ENCODE measurements at regions not wholly inside any gene's neighbourhood (a gene's known extent, or its start where the extent isn't known, plus 50 kb on each side); places are given as distances from the start of the nearest gene placed in this dataset.

- no peak for DNase-seq
- Histone ChIP-seq H3K36me3 (no peaks in the 10 kb centered on the region), H3K9me3 (no peaks in the 10 kb centered on the region), H3K4me3 (no peak overlapping the region), H3K4me1 (no peaks in the 10 kb centered on the region), H3K27ac (no peak overlapping the region), H3K27me3 (no peaks in the 10 kb centered on the region)
- TF ChIP-seq CTCF (IDR thresholded peaks at IDR 0.05) (no peak), POLR2A (IDR thresholded peaks at IDR 0.05) (no peak)
These were observed 168.4 kb upstream of the WSCD1 start for GRCh38 chr17:5901731-5902130.

- no peak for TF ChIP-seq POLR2A (IDR thresholded peaks at IDR 0.05)
- TF ChIP-seq CTCF (IDR thresholded peaks at IDR 0.05): no peak
- H3K27ac ChIP-seq: no peak overlapping the region
- H3K4me3 ChIP-seq: no peak overlapping the region
- H3K27me3 ChIP-seq: no peaks in the 10 kb centered on the region
- H3K9me3 ChIP-seq: no peaks in the 10 kb centered on the region
- H3K4me1 ChIP-seq: no peaks in the 10 kb centered on the region
- H3K36me3 ChIP-seq: no peaks in the 10 kb centered on the region
- DNase-seq: no peak
These were observed 167.7 kb upstream of the WSCD1 start for GRCh38 chr17:5902181-5903140.

- Histone ChIP-seq H3K27ac (no peak overlapping the region), H3K4me1 (no peaks in the 10 kb centered on the region)
These were observed 158.3 kb upstream of the WSCD1 start for GRCh38 chr17:5911919-5912318.

GRCh38 chr17:5913032-5913531, 157.1 kb upstream of the WSCD1 start:
- Histone ChIP-seq H3K4me1 (no peaks in the 10 kb centered on the region), H3K9me3 (no peaks in the 10 kb centered on the region), H3K27ac (no peak overlapping the region), H3K36me3 (no peaks in the 10 kb centered on the region), H3K27me3 (no peaks in the 10 kb centered on the region), H3K4me3 (no peak overlapping the region)
- DNase-seq: no peak
- TF ChIP-seq POLR2A (IDR thresholded peaks at IDR 0.05) (no peak), CTCF (IDR thresholded peaks at IDR 0.05) (no peak)

More at GRCh38 chr17:5911919-5912318, 158.3 kb upstream of the WSCD1 start:
- H3K4me3 ChIP-seq: no peak overlapping the region
- H3K36me3 ChIP-seq: no peaks in the 10 kb centered on the region
- TF ChIP-seq CTCF (IDR thresholded peaks at IDR 0.05): no peak
- no peak for TF ChIP-seq POLR2A (IDR thresholded peaks at IDR 0.05)
- H3K9me3 ChIP-seq: no peaks in the 10 kb centered on the region
- DNase-seq: no peak
- no peaks in the 10 kb centered on the region for H3K27me3 ChIP-seq

- no peaks in the 10 kb centered on the region for H3K27me3 ChIP-seq
- no peak for DNase-seq
These were observed 156.5 kb upstream of the WSCD1 start for GRCh38 chr17:5913641-5914040.

More at GRCh38 chr17:5913641-5914040, 156.5 kb upstream of the WSCD1 start:
- Histone ChIP-seq H3K27ac (no peak overlapping the region), H3K4me3 (no peak overlapping the region), H3K4me1 (no peaks in the 10 kb centered on the region), H3K9me3 (no peaks in the 10 kb centered on the region), H3K36me3 (no peaks in the 10 kb centered on the region)
- TF ChIP-seq POLR2A (IDR thresholded peaks at IDR 0.05) (no peak), CTCF (IDR thresholded peaks at IDR 0.05) (no peak)

All from Peyer's patch (tissue), 4 donors.